ENCODE measurements at regions not wholly inside any gene's neighbourhood (a gene's known extent, or its start where the extent isn't known, plus 50 kb on each side); places are given as distances from the start of the nearest gene placed in this dataset.

DNA sequence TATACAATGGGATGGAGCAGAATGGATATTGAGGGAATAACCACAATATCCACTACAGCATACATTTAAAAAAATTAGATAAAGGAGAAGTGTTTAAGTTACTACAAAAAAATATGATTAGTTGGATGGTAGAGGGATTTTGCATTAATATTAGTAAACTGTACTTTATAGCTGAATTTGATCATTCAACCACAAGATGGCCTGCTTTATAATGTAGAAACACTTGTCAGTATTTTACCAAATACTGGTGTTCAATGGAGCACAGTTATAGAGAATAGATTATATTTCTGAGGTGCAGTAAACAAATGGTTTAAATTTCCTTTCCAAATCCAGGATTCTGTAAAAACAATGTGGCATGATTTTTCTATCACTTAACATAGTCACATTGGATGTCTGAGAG, 818.8 kb upstream of the CHORDC1 start:
- intact Hi-C loops (cut with micrococcal nuclease): loop anchor here (2.0 kb wide), 1 partner anchor 207 kb away; no protein-coding TSS in a partner anchor
- CTCF ChIA-PET: no interaction called here

More for the DNA sequence above, 818.8 kb upstream of the CHORDC1 start:
- Histone ChIP-seq H3K18ac (ENCODE audit: low read depth, low read length) (no peak overlapping the region), H4K5ac (ENCODE audit: low read depth, low read length) (no peak overlapping the region), H2BK120ac (ENCODE audit: low read depth, low read length) (no peak overlapping the region), H3K4me1 (ENCODE audit: control insufficient read depth, insufficient read depth, low read length) (no peaks in the 10 kb centered on the region), H3K14ac (replicated peaks; ENCODE audit: low read depth, low read length) (no peak overlapping the region), H2BK15ac (ENCODE audit: low read depth, low read length) (no peak overlapping the region), H3K56ac (ENCODE audit: extremely low read depth, insufficient read depth, low read length) (no peak overlapping the region), H4K91ac (ENCODE audit: insufficient read depth, low read depth, low read length) (no peak overlapping the region), H2AK5ac (ENCODE audit: low read depth, low read length) (no peak overlapping the region), H3K4me3 (ENCODE audit: insufficient read depth, low read depth, low read length) (no peak overlapping the region), H2BK5ac (ENCODE audit: low read depth, low read length, poor library complexity, severe bottlenecking) (no peak overlapping the region), H3K23ac (ENCODE audit: low read depth, low read length) (no peak overlapping the region), H4K20me1 (ENCODE audit: insufficient read depth, low read length) (no peaks in the 10 kb centered on the region), H3K9me3 (ENCODE audit: control insufficient read depth, insufficient read depth, low read length) (no peaks in the 10 kb centered on the region), H3K4me2 (ENCODE audit: low read depth, low read length) (no peak overlapping the region), H3K9ac (ENCODE audit: low read depth, low read length) (no peak overlapping the region), H2BK20ac (ENCODE audit: low read depth, low read length) (no peak overlapping the region), H3K36me3 (ENCODE audit: control insufficient read depth, insufficient read depth, low read length) (no peaks in the 10 kb centered on the region), H3K4ac (ENCODE audit: low read depth, low read length) (no peak overlapping the region), H3K27ac (ENCODE audit: insufficient read depth, low read length) (no peak overlapping the region), H3K27me3 (ENCODE audit: control insufficient read depth, insufficient read depth, low read length) (no peaks in the 10 kb centered on the region), H3K79me1 (ENCODE audit: low read depth in 1 of 2, low read length in 2 of 2) (no peaks in the 10 kb centered on the region), H2AFZ (replicated peaks; ENCODE audit: low read length, poor library complexity) (no peak overlapping the region), H2AK9ac (replicated peaks; ENCODE audit: low read depth, low read length, poor library complexity) (no peak overlapping the region), H4K8ac (ENCODE audit: low read depth in 2 of 2, low read length in 2 of 2) (no peak overlapping the region), H3K9me1 (ENCODE audit: insufficient read depth, low read length) (no peaks in the 10 kb centered on the region)
- dilution Hi-C loops (cut with HindIII; ENCODE audit: low sequenced_read_pairs, unreplicated experiment): no loop called here
- no peak for TF ChIP-seq CEBPB (IDR thresholded peaks at IDR 0.05; ENCODE audit: low read depth, low read length)
- TF ChIP-seq RCOR1 (IDR thresholded peaks at IDR 0.05; ENCODE audit: insufficient replicate concordance, low read length): no peak
- TF ChIP-seq POLR2A (IDR thresholded peaks at IDR 0.05; ENCODE audit: low read depth, low read length): no peak
- TF ChIP-seq, protein P1, sequence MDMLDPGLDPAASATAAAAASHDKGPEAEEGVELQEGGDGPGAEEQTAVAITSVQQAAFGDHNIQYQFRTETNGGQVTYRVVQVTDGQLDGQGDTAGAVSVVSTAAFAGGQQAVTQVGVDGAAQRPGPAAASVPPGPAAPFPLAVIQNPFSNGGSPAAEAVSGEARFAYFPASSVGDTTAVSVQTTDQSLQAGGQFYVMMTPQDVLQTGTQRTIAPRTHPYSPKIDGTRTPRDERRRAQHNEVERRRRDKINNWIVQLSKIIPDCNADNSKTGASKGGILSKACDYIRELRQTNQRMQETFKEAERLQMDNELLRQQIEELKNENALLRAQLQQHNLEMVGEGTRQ (IDR thresholded peaks at IDR 0.05; ENCODE audit: low read depth, low read length): no peak
- no peak for TF ChIP-seq MAFK (IDR thresholded peaks at IDR 0.05; ENCODE audit: low read depth, low read length)
- TF ChIP-seq, protein P2, sequence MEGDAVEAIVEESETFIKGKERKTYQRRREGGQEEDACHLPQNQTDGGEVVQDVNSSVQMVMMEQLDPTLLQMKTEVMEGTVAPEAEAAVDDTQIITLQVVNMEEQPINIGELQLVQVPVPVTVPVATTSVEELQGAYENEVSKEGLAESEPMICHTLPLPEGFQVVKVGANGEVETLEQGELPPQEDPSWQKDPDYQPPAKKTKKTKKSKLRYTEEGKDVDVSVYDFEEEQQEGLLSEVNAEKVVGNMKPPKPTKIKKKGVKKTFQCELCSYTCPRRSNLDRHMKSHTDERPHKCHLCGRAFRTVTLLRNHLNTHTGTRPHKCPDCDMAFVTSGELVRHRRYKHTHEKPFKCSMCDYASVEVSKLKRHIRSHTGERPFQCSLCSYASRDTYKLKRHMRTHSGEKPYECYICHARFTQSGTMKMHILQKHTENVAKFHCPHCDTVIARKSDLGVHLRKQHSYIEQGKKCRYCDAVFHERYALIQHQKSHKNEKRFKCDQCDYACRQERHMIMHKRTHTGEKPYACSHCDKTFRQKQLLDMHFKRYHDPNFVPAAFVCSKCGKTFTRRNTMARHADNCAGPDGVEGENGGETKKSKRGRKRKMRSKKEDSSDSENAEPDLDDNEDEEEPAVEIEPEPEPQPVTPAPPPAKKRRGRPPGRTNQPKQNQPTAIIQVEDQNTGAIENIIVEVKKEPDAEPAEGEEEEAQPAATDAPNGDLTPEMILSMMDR (conservative IDR thresholded peaks at IDR 0.05; ENCODE audit: low read depth, low read length): 0 out of 2 replicates have a peak, but pooled peaks have one; percentile 13
- no peak for TF ChIP-seq MXI1 (IDR thresholded peaks at IDR 0.05; ENCODE audit: borderline replicate concordance, low read depth, low read length)
- no peak for TF ChIP-seq CHD1 (IDR thresholded peaks at IDR 0.05; ENCODE audit: low read depth, low read length)
- TF ChIP-seq RAD21 (IDR thresholded peaks at IDR 0.05; ENCODE audit: low read length): peak; percentile 22; the same call in 1 of the 2 replicates
- TF ChIP-seq, protein P3, sequence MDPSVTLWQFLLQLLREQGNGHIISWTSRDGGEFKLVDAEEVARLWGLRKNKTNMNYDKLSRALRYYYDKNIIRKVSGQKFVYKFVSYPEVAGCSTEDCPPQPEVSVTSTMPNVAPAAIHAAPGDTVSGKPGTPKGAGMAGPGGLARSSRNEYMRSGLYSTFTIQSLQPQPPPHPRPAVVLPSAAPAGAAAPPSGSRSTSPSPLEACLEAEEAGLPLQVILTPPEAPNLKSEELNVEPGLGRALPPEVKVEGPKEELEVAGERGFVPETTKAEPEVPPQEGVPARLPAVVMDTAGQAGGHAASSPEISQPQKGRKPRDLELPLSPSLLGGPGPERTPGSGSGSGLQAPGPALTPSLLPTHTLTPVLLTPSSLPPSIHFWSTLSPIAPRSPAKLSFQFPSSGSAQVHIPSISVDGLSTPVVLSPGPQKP (IDR thresholded peaks at IDR 0.05; ENCODE audit: borderline replicate concordance, low read depth, low read length): no peak
- no peak for ATAC-seq (ENCODE audit: low read depth)
- in situ Hi-C loops (cut with MboI; ENCODE audit: low sequenced_read_pairs): no loop called here
- DNase-seq: no peak
- no TSS peak for BruUV-seq (replicated peaks)
- POLR2A ChIA-PET (ENCODE audit: unreplicated experiment): no interaction called here

Measured in IMR-90 (cell line).